H1 (cell line): ENCODE measurements at regions not wholly inside any gene's neighbourhood (a gene's known extent, or its start where the extent isn't known, plus 50 kb on each side); places are given as distances from the start of the nearest gene placed in this dataset.

Source experiments
- HDAC2 ChIP-seq, 2 experiments: fragments of 300-600 bp in 1 of 2; sonication (generic) in 1 of 2; IDR thresholded peaks; 2 replicates each; pipeline ENCODE4 v1.6.1; 2011 to 2012; ENCODE audit warnings: low read depth in 2 of 2, low read length in 2 of 2, mild to moderate bottlenecking in 2 of 2, moderate library complexity in 2 of 2, borderline replicate concordance in 1 of 2, inconsistent platforms in 1 of 2
- NRF1 ChIP-seq: IDR thresholded peaks from 2 replicates; pipeline ENCODE4 v1.6.1; 2011; ENCODE audit warnings: mild to moderate bottlenecking, low read depth, low read length, improper control_type of control experiment
- POU5F1 ChIP-seq: IDR thresholded peaks from 2 replicates; pipeline ENCODE4 v1.6.1; 2011; ENCODE audit warnings: low read depth, mild to moderate bottlenecking, low read length, moderate library complexity
- SIX5 ChIP-seq: IDR thresholded peaks from 2 replicates; pipeline ENCODE4 v1.6.1; 2011; ENCODE audit warnings: mild to moderate bottlenecking, low read depth, low read length

GRCh38 chr5:167616043-167616890 lies 675.2 kb upstream of the WWC1 start (continued):
- TF ChIP-seq HDAC2 (IDR thresholded peaks at IDR 0.05; ENCODE audit: borderline replicate concordance in 1 of 2, low read depth in 2 of 2, low read length in 2 of 2) (no peak), POU5F1 (no peak), NRF1 (no peak), SIX5 (no peak)
